Spleen (tissue), 7 donors: ENCODE measurements at regions not wholly inside any gene's neighbourhood (a gene's known extent, or its start where the extent isn't known, plus 50 kb on each side); places are given as distances from the start of the nearest gene placed in this dataset.

Experiments
- CTCF ChIP-seq, 11 experiments: fragments of 200-600 bp in 7 of 11; fragments of 450-650 bp in 4 of 11; sonication (generic) in 4 of 11; IDR thresholded peaks in 8 of 11; conservative IDR thresholded peaks in 3 of 11; 1 replicate in 7 of 11; 2 replicates in 4 of 11; pipeline versions ENCODE4 v1.4.0 to v1.8.0; 2016 to 2021; ENCODE audit warnings: antibody characterized with exemption in 11 of 11, inconsistent platforms in 4 of 11, mild to moderate bottlenecking in 1 of 11
- POLR2AphosphoS5 ChIP-seq, 3 donors: sonication (generic); formaldehyde crosslinking; IDR thresholded peaks; one replicate each; pipeline ENCODE4 v1.5.1; 2017; ENCODE audit warnings: antibody characterized with exemption in 3 of 3
- donor health status: DM: no; HTN: no; CAD: no; lungs with moderate emphysema.
- donor health status: DM: no; HTN: no; CAD: no.
- donor health status: DM: no; HTN: no; CAD: no.

- TF ChIP-seq POLR2AphosphoS5 (IDR thresholded peaks at IDR 0.05) (no peak), CTCF (IDR thresholded peaks at IDR 0.05 in 8 of 11, conservative IDR thresholded peaks at IDR 0.05 in 3 of 11) (no peak)
These were observed 513.0 kb upstream of the ADAMTS16 start for GRCh38 chr5:4627131-4627530.
